HuH-7.5 (cell line): ENCODE measurements at regions not wholly inside any gene's neighbourhood (a gene's known extent, or its start where the extent isn't known, plus 50 kb on each side); places are given as distances from the start of the nearest gene placed in this dataset.

Experiments
- DNase-seq: peaks from one replicate; pipeline ENCODE4 v3.0.0; 2011; ENCODE audit warnings: low spot score

GRCh38 chr11:13062115-13062514, 53.0 kb downstream of the RASSF10 start:
- no peak for DNase-seq

- DNase-seq = no peak
Measured at GRCh38 chr11:13064593-13064992, 55.5 kb downstream of the RASSF10 start.

- no peak for DNase-seq
Measured at GRCh38 chr11:13065200-13065787, 56.2 kb downstream of the RASSF10 start.

DNA sequence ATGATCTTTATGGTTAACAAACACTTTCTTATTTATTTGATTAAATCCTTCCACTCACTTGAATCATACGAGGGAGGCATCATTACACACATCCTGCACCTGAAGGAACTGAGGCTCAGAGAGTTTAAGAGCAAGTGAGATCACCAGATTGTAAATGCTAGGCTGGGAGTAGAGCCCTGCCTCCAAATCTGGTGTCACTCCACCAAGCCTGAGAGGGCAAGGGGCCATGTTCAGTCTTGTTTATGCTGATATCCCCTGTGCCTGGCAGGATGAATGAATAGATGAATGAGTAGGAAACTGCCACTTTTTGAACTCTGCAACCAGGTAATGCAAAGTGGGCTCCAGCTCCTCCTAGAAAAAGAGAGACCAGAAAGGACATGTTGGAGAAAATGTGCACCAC, 59.1 kb downstream of the RASSF10 start:
- DNase-seq = no peak

GRCh38 chr11:13073119-13073981, 64.2 kb downstream of the RASSF10 start:
- no peak for DNase-seq

- DNase-seq = no peak
Measured at GRCh38 chr11:13074714-13075464, 65.8 kb downstream of the RASSF10 start.

- no peak for DNase-seq
Measured at GRCh38 chr11:13076961-13077360, 67.8 kb downstream of the RASSF10 start.

DNA sequence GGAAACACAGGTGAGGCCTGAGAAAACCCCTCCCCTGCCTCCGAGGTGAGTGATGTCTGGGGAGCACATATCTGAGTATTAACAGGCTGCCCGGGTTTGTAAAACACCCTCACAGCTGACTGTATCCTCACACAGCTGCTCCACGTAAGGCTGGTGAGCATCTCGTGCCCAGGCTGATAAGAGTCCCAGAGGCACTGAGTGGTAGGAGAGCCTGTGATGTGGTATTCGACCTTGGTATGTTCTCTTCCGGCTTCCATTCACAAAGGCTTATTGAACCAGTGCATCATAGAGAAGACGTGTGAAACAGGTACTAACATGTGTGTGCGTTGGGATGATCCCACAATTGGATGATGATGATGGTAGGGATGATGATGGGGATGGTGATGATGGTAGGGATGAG, 71.7 kb downstream of the RASSF10 start:
- no peak for DNase-seq

DNA sequence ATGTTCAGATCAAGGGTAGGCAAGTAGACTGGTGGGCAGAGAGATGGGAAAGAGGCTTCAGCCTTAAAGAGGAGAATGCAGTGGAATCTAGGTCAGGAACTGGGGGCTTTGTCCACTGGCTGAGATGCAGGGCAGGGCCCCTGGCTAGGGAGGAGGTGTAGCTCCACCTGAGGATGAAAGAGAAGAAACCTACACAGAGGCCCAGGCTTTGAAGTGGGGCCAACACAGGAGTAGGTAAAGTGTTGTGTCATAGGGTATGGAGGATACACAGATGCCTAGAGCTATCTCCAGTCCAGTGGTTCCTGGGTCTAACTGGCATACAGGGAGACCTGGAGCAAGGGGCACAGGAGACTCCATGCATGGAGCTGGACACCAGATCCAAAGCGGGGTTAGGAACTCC, 73.5 kb downstream of the RASSF10 start:
- DNase-seq = no peak

DNA sequence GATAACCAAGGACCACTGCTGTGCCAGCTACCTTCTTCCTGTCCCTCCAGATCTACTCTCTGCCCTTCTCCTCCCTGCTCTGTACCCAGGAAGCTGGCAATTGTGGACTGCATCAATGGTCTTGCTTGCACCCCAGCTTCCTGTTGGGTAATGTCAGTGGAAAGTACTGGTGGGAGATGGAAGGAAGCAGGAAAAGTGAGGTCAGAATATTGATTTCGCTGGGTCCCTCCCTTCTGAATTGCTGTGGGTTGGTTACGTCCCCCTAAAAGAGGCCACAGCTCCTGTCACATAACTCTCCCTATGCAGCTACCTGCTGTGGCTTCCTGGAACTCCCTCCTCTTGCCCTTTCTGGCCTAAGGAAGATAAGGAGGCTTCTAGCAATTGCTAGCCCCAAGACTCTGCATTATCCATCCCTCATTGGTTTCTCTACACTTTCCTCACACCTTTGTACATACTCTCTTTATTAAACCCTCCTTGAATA, 81.2 kb downstream of the RASSF10 start:
- no peak for DNase-seq

DNA sequence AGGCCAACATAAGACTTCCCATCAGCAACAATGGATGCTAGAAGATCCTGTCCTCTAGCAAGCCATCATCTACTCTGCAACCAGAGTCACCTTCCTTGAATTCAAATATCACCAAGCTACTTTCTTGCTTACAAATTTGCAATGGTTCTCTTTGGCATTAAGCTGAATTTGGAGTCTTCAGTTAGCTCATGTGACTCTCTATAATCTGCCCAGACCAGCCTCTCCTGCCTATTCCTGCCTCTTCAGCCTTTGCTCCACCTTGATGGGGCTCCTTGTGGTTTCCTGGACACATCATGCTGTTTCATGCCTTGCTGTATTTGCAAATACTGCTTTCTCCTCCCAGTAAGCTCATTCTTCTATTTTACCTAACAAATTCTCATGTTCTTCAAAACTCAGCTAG, 82.3 kb downstream of the RASSF10 start:
- no peak for DNase-seq

DNA sequence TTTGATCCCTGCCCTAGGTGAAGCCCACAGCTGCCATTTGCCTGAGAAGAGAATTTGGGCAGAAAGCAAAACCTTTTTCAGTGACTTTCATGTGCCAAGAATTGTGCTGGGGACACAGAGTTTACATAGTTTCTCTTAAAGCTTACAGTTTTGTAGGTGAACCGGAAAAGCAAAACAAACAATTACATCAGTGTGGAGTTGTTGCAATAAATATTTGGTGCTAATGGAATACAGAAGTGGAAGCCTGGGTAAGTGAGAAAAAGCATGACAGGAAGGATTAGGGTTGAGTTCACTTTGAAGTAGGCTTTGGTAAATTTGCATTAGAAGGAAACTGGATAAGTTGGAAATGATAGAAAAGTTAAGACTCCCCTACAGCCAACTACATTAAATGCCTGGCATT, 82.7 kb downstream of the RASSF10 start:
- DNase-seq = no peak

- no peak for DNase-seq
Measured at GRCh38 chr11:13094930-13095687, 86.0 kb downstream of the RASSF10 start.

DNA sequence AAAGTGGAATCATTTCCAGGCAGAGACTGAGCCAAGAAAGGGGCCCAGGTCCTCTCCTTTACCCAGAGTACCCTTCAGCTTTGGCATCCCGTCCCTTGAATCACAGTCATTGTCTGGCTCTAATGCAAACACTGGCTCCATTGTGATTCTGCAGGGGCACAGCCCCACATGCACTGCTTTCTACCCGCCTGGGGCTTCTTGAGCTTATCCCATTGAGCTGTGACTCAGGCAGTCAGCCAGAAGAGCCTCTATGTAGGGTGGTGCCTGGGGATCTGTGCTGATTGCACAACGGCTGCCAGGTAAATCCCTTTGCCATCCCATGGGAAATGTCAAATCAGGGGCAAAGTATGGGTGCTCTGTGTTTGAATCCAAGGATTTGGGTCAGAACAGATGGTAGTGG, 88.9 kb downstream of the RASSF10 start:
- DNase-seq = no peak

- DNase-seq = no peak
Measured at GRCh38 chr11:13098616-13099289, 89.6 kb downstream of the RASSF10 start.

- DNase-seq = no peak
Measured at GRCh38 chr11:13101644-13102512, 92.8 kb downstream of the RASSF10 start.

DNA sequence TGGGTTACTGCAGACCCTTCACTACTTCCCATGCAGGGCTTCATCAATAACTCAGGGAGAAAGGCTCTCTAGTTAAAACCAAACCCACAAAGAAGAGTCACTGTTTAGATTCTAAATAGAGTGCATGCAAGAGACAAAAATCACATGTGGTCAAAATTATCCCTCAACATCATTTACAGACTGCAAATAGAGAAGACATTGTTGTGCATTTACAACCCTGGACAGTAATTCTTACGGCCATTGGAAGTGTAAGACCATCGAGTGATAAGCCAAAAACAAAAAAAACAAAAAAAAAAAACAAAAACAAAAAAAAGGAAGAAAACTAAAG, 93.4 kb downstream of the RASSF10 start:
- DNase-seq = no peak

DNA sequence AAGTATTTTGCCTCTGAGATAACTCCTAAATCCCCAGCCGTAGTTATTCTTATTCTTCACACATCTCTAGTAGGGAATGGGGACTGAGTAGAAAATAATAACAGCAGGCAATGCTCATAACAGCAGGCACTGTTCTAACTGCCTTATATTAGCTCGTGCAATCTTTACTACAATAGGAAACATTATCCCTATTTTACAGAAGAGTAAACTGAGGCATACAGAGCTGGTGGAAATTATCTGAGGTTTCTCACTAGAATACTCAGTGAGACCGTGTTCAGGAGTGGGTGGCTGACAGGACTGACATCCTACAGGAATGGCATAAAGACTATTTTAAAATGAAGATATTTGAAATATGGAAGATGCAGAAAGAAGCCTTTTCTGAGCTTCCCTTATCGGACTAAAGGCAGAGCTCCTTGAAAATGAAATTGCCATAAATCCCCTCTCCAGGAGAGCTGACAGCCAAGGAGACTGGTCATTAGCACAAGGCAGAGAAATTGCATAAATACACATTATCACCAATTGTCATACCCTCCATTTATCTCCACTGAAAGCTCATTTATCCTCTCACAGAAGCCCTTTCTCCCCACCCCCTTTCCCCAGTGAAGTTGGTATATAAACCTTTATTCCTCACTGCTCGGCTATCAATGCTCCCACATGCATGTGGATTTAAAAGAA, 93.9 kb downstream of the RASSF10 start:
- no peak for DNase-seq

DNA sequence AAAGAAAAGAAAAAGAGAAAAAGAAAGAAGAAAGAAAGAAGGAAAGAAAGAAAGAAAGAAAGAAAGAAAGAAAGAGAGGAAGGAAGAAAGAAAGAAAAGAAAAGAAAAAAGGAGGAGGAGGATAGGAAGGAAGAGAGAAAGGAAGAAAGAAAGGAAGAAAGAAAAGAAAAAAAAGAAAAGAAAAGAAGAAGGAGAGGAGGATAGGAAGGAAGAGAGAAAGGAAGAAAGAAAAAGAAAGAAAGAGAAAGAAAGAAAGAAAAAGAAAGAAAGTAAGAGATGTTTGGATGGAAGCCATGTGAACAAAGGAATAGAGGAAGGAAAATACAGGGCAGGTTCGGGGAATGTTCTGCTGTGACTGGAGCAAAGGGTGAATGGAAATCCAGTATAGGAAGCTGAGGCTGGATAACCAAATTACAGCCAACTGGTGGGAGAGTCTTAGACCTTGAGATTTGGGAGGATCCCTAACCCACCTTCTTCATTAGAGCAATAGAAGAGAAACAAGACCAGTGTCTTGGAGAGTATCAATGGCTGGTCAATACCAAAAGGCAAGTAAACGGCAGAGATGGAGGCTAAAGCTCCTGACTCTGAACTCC, 94.9 kb downstream of the RASSF10 start:
- no peak for DNase-seq
